ENCODE measurements at regions not wholly inside any gene's neighbourhood (a gene's known extent, or its start where the extent isn't known, plus 50 kb on each side); places are given as distances from the start of the nearest gene placed in this dataset.

DNA sequence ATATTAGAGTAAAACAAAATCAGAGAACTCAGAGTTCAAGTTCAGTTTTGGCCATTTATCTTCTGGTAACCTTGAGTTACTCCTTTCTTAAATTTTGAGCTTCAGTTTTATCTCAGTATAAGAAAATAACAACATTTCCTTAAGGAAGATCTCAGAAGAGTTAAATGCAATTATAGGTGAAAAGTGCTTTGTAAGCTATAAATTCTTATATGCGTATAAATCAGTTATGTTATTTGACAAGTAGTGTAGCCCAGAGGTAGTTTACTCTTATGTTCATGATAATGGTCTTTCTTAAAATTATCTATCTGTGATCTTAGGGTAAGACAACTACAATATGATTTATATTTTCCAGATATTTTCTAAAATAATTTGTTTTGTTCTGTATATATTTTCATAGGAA, 89.8 kb downstream of the LHX9 start:
- Mint-ChIP-seq H3K4me1 (ENCODE audit: low read depth) (no peaks in the 10 kb centered on the region), H3K9me3 (ENCODE audit: low read depth) (peaks cover 10% of the 10 kb centered on the region)

DNA sequence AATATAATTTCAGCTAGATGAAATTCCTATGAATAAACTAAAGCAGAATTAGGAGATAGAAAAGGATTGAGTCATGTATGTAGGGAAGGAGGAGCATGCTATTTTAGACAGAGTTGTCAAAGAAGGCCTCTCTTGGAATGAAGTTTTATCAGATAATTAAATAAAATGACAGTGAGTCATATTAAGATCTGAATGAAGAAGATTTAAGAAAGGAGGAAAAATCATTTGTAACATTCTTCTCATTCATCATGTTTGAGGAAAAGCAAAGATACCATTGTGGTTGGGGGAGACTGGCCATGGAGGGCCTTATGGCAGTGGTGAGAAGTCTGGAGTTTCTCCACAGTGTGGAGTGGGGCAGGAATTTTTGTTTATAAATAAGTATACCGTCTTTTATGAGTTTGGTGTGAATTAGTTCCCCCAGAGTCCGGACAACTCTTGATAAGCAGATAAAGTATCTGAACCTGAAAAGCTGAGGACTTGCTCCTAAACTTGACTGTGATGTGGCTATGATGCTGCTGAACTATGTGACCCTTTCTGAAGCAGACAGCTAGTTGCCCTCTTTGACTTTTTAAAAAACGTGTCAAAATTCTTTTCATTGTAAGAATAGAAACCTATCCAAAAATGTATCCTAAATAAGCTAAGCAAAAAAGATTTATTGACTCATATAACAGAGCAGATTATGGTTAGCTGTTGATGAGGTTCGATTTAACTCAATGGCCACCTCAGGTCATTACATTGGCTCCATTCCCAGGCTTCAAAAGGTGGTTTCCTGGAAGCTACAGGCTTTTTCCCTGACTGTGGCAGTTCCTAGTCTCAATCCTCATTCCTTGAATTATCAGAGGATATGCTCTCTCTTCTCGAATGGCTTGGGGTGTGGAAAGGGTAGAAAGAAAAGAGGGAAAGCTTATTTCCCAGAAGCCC, 90.8 kb downstream of the LHX9 start:
- Mint-ChIP-seq H3K4me1 (ENCODE audit: low read depth) (no peaks in the 10 kb centered on the region), H3K27ac (no peak overlapping the region), H3K4me3 (ENCODE audit: low read depth) (no peak overlapping the region), H3K36me3 (ENCODE audit: insufficient read depth) (no peaks in the 10 kb centered on the region), H3K9me3 (ENCODE audit: low read depth) (peaks cover 10% of the 10 kb centered on the region), H3K27me3 (no peaks in the 10 kb centered on the region)
- no peak for DNase-seq (ENCODE audit: low spot score, unreplicated experiment)
- TF ChIP-seq, protein P1, sequence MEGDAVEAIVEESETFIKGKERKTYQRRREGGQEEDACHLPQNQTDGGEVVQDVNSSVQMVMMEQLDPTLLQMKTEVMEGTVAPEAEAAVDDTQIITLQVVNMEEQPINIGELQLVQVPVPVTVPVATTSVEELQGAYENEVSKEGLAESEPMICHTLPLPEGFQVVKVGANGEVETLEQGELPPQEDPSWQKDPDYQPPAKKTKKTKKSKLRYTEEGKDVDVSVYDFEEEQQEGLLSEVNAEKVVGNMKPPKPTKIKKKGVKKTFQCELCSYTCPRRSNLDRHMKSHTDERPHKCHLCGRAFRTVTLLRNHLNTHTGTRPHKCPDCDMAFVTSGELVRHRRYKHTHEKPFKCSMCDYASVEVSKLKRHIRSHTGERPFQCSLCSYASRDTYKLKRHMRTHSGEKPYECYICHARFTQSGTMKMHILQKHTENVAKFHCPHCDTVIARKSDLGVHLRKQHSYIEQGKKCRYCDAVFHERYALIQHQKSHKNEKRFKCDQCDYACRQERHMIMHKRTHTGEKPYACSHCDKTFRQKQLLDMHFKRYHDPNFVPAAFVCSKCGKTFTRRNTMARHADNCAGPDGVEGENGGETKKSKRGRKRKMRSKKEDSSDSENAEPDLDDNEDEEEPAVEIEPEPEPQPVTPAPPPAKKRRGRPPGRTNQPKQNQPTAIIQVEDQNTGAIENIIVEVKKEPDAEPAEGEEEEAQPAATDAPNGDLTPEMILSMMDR (IDR thresholded peaks at IDR 0.05; ENCODE audit: unreplicated experiment) = no peak

More for the DNA sequence above, 89.8 kb downstream of the LHX9 start:
- Mint-ChIP-seq H3K4me3 (ENCODE audit: low read depth) (no peak overlapping the region), H3K36me3 (ENCODE audit: insufficient read depth) (no peaks in the 10 kb centered on the region), H3K27ac (no peak overlapping the region), H3K27me3 (no peaks in the 10 kb centered on the region)
- TF ChIP-seq, protein P1 (IDR thresholded peaks at IDR 0.05; ENCODE audit: unreplicated experiment) = no peak
- DNase-seq (ENCODE audit: low spot score, unreplicated experiment) = no peak

DNA sequence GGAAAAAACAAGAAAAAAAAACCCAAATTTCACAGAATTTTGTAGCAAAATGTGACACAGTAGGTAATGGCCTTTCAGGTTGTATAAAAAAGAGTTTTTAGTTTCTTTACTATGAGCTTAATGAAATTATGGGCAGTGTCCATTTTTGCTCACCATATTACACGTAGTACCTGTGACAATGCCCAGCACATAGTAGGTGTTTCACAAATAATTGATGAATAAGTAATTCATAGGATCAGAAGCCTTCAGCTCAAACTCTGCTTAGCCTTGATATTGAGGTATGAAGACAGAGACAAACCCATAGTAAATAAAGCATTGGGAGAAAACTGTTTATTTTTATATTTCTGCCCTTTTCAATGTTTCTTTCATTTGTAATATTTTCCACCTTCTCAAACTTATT, 97.2 kb downstream of the LHX9 start:
- TF ChIP-seq, protein P1 (IDR thresholded peaks at IDR 0.05; ENCODE audit: unreplicated experiment) = no peak
- Mint-ChIP-seq H3K36me3 (ENCODE audit: insufficient read depth) (no peaks in the 10 kb centered on the region), H3K27ac (no peak overlapping the region), H3K9me3 (ENCODE audit: low read depth) (peaks cover 3% of the 10 kb centered on the region), H3K4me3 (ENCODE audit: low read depth) (no peak overlapping the region), H3K4me1 (ENCODE audit: low read depth) (no peaks in the 10 kb centered on the region), H3K27me3 (no peaks in the 10 kb centered on the region)
- no peak for DNase-seq (ENCODE audit: low spot score, unreplicated experiment)

DNA sequence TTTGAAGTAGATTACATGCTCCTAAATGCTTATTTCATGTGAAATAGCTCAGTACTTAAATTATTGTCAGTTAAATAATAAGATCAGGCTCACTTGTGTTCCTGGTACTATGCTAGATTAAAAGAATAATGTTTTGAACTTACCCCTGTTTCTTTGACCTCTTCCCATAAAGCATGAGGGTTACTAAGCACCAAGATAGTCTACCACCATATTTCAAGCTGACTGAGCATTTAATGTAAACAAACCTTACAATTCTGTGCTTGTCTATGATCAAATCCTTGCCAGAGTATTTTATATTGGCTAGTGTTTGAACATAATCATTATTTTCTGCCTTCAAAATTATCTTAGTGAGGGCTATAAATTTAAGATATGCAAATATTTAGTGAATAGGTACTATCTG, 98.1 kb downstream of the LHX9 start:
- TF ChIP-seq, protein P1 (IDR thresholded peaks at IDR 0.05; ENCODE audit: unreplicated experiment) = no peak
- Mint-ChIP-seq H3K9me3 (ENCODE audit: low read depth) (no peaks in the 10 kb centered on the region), H3K27me3 (no peaks in the 10 kb centered on the region), H3K36me3 (ENCODE audit: insufficient read depth) (no peaks in the 10 kb centered on the region), H3K4me1 (ENCODE audit: low read depth) (no peaks in the 10 kb centered on the region), H3K27ac (no peak overlapping the region), H3K4me3 (ENCODE audit: low read depth) (no peak overlapping the region)
- no peak for DNase-seq (ENCODE audit: low spot score, unreplicated experiment)

DNA sequence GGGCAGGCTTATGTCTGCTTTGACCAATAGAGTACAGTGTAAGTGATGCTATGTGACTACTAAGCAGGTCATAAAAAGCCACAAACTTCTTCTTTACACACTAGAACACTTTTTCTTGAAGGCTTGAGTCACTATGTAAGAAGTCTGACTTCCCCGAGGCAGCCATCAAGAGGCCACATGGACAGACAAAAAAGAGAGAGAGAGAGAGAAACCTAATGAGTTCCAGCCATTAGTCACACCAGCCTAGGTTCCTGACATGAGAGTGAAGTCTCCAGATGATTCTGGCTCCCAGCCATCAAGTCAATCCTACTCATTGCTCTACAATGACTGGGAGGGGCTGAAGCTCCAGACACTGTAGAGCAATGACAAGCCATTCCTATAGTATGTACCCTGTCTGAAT, 101.4 kb downstream of the LHX9 start:
- no peak overlapping the region for H3K27ac Mint-ChIP-seq
- no peak for DNase-seq (ENCODE audit: low spot score, unreplicated experiment)
- TF ChIP-seq, protein P1 (IDR thresholded peaks at IDR 0.05; ENCODE audit: unreplicated experiment) = no peak
- no peak overlapping the region for H3K4me3 Mint-ChIP-seq (ENCODE audit: low read depth)
- no peaks in the 10 kb centered on the region for H3K9me3 Mint-ChIP-seq (ENCODE audit: low read depth)
- no peaks in the 10 kb centered on the region for H3K27me3 Mint-ChIP-seq
- no peaks in the 10 kb centered on the region for H3K4me1 Mint-ChIP-seq (ENCODE audit: low read depth)
- no peaks in the 10 kb centered on the region for H3K36me3 Mint-ChIP-seq (ENCODE audit: insufficient read depth)

Data from progenitor cell of endocrine pancreas (in vitro differentiated cells).